ENCODE measurements at regions not wholly inside any gene's neighbourhood (a gene's known extent, or its start where the extent isn't known, plus 50 kb on each side); places are given as distances from the start of the nearest gene placed in this dataset.

- no peaks in the 10 kb centered on the region for H3K36me3 Mint-ChIP-seq (ENCODE audit: insufficient read depth, unreplicated experiment)
- POLR2A ChIA-PET: interaction anchor here (0.5 kb wide), 1 partner anchor 251 kb away, joined by 3 read pairs; no protein-coding TSS in a partner anchor
- CTCF ChIA-PET: interaction anchor here (0.6 kb wide), 1 partner anchor 16 kb away, joined by 5 read pairs; no protein-coding TSS in a partner anchor
- TF ChIP-seq CTCF (IDR thresholded peaks at IDR 0.05; ENCODE audit: unreplicated experiment): no peak
- no peaks in the 10 kb centered on the region for H3K4me1 Mint-ChIP-seq (ENCODE audit: insufficient read depth, unreplicated experiment)
- no peaks in the 10 kb centered on the region for H3K27me3 Mint-ChIP-seq (ENCODE audit: insufficient read depth, unreplicated experiment)
- H3K9me3 Mint-ChIP-seq (ENCODE audit: unreplicated experiment): no peaks in the 10 kb centered on the region
- no peak for DNase-seq (ENCODE audit: unreplicated experiment)
- H3K27ac Mint-ChIP-seq (ENCODE audit: low read depth, unreplicated experiment): no peak overlapping the region
- intact Hi-C loops (cut with micrococcal nuclease): no loop called here
- H3K4me3 Mint-ChIP-seq (ENCODE audit: unreplicated experiment): no peak overlapping the region
- BruUV-seq (replicated peaks): no TSS peak
Observed at GRCh38 chr4:66229885-66230284, 559.6 kb upstream of the EPHA5 start.

GRCh38 chr4:66225539-66225938 is 555.2 kb upstream of the EPHA5 start:
- CTCF ChIA-PET: no interaction called here
- intact Hi-C loops (cut with micrococcal nuclease): no loop called here
- no peak for TF ChIP-seq CTCF (IDR thresholded peaks at IDR 0.05; ENCODE audit: unreplicated experiment)
- no peak overlapping the region for H3K27ac Mint-ChIP-seq (ENCODE audit: low read depth, unreplicated experiment)
- no TSS peak for BruUV-seq (replicated peaks)
- no peaks in the 10 kb centered on the region for H3K9me3 Mint-ChIP-seq (ENCODE audit: unreplicated experiment)
- no peak for DNase-seq (ENCODE audit: unreplicated experiment)
- H3K27me3 Mint-ChIP-seq (ENCODE audit: insufficient read depth, unreplicated experiment): no peaks in the 10 kb centered on the region
- H3K36me3 Mint-ChIP-seq (ENCODE audit: insufficient read depth, unreplicated experiment): no peaks in the 10 kb centered on the region
- POLR2A ChIA-PET: no interaction called here
- H3K4me1 Mint-ChIP-seq (ENCODE audit: insufficient read depth, unreplicated experiment): no peaks in the 10 kb centered on the region
- no peak overlapping the region for H3K4me3 Mint-ChIP-seq (ENCODE audit: unreplicated experiment)

GRCh38 chr4:66223068-66223703 is 552.9 kb upstream of the EPHA5 start:
- no TSS peak for BruUV-seq (replicated peaks)
- TF ChIP-seq CTCF (IDR thresholded peaks at IDR 0.05; ENCODE audit: unreplicated experiment): no peak
- H3K9me3 Mint-ChIP-seq (ENCODE audit: unreplicated experiment): no peaks in the 10 kb centered on the region
- H3K27ac Mint-ChIP-seq (ENCODE audit: low read depth, unreplicated experiment): no peak overlapping the region
- H3K4me1 Mint-ChIP-seq (ENCODE audit: insufficient read depth, unreplicated experiment): no peaks in the 10 kb centered on the region
- no peak overlapping the region for H3K4me3 Mint-ChIP-seq (ENCODE audit: unreplicated experiment)
- intact Hi-C loops (cut with micrococcal nuclease): no loop called here
- no peaks in the 10 kb centered on the region for H3K27me3 Mint-ChIP-seq (ENCODE audit: insufficient read depth, unreplicated experiment)
- DNase-seq (ENCODE audit: unreplicated experiment): no peak
- no peaks in the 10 kb centered on the region for H3K36me3 Mint-ChIP-seq (ENCODE audit: insufficient read depth, unreplicated experiment)
- CTCF ChIA-PET: interaction anchor here (0.6 to 1.2 kb wide), 3 partner anchors 22 to 1216 kb away, joined by 3 to 5 read pairs (median 4); no protein-coding TSS in a partner anchor
- POLR2A ChIA-PET: no interaction called here

- Mint-ChIP-seq H3K9me3 (ENCODE audit: unreplicated experiment) (no peaks in the 10 kb centered on the region), H3K4me1 (ENCODE audit: insufficient read depth, unreplicated experiment) (no peaks in the 10 kb centered on the region), H3K4me3 (ENCODE audit: unreplicated experiment) (no peak overlapping the region), H3K27ac (ENCODE audit: low read depth, unreplicated experiment) (no peak overlapping the region), H3K36me3 (ENCODE audit: insufficient read depth, unreplicated experiment) (no peaks in the 10 kb centered on the region), H3K27me3 (ENCODE audit: insufficient read depth, unreplicated experiment) (no peaks in the 10 kb centered on the region)
- ChIA-PET CTCF (interaction anchor here (0.6 to 0.7 kb wide), 3 partner anchors 15 to 64 kb away, joined by 3 read pairs; no protein-coding TSS in a partner anchor), POLR2A (interaction anchor here (0.6 kb wide), 1 partner anchor 471 kb away, joined by 3 read pairs; no protein-coding TSS in a partner anchor)
- DNase-seq (ENCODE audit: unreplicated experiment): no peak
- no peak for TF ChIP-seq CTCF (IDR thresholded peaks at IDR 0.05; ENCODE audit: unreplicated experiment)
- no TSS peak for BruUV-seq (replicated peaks)
- intact Hi-C loops (cut with micrococcal nuclease): no loop called here
Observed at GRCh38 chr4:66219401-66219800, 549.1 kb upstream of the EPHA5 start.
